ENCODE measurements at regions not wholly inside any gene's neighbourhood (a gene's known extent, or its start where the extent isn't known, plus 50 kb on each side); places are given as distances from the start of the nearest gene placed in this dataset.
"Not testable (repeated sequence)": the region's sequence is repeated elsewhere in the genome, so short reads cannot be mapped to it uniquely, and the experiment has no call there.

- H3K27ac ChIP-seq (ENCODE audit: low read length), result no peak overlapping the region
- no peak overlapping the region for H3K4me3 ChIP-seq (ENCODE audit: low read depth in 1 of 2, low read length in 2 of 2)
- no peaks in the 10 kb centered on the region for H3K4me1 ChIP-seq (ENCODE audit: control insufficient read depth in 1 of 2, insufficient read depth in 2 of 2, low read length in 2 of 2)
- no peaks in the 10 kb centered on the region for H3K9me3 ChIP-seq (ENCODE audit: control insufficient read depth in 1 of 2, low read length in 2 of 2)
- no peaks in the 10 kb centered on the region for H3K36me3 ChIP-seq (ENCODE audit: control insufficient read depth in 1 of 2, insufficient read depth in 2 of 2, low read length in 2 of 2)
- no peaks in the 10 kb centered on the region for H3K27me3 ChIP-seq (ENCODE audit: low read depth, low read length)
These were observed 143.2 kb upstream of the ANK3 start for GRCh38 chr10:60532696-60533468.

- H3K27ac ChIP-seq (ENCODE audit: low read length), result no peak overlapping the region
- H3K27me3 ChIP-seq (ENCODE audit: low read depth, low read length), result no peaks in the 10 kb centered on the region
- no peaks in the 10 kb centered on the region for H3K9me3 ChIP-seq (ENCODE audit: control insufficient read depth in 1 of 2, low read length in 2 of 2)
- no peaks in the 10 kb centered on the region for H3K4me1 ChIP-seq (ENCODE audit: control insufficient read depth in 1 of 2, insufficient read depth in 2 of 2, low read length in 2 of 2)
- H3K4me3 ChIP-seq (ENCODE audit: low read depth in 1 of 2, low read length in 2 of 2), result no peak overlapping the region
- H3K36me3 ChIP-seq (ENCODE audit: control insufficient read depth in 1 of 2, insufficient read depth in 2 of 2, low read length in 2 of 2), result no peaks in the 10 kb centered on the region
These were observed 141.3 kb upstream of the ANK3 start for GRCh38 chr10:60531006-60531405.

- no peaks in the 10 kb centered on the region for H3K9me3 ChIP-seq (ENCODE audit: control insufficient read depth in 1 of 2, low read length in 2 of 2)
- no peaks in the 10 kb centered on the region for H3K36me3 ChIP-seq (ENCODE audit: control insufficient read depth in 1 of 2, insufficient read depth in 2 of 2, low read length in 2 of 2)
- no peak overlapping the region for H3K4me3 ChIP-seq (ENCODE audit: low read depth in 1 of 2, low read length in 2 of 2)
- H3K27ac ChIP-seq (ENCODE audit: low read length), result no peak overlapping the region
- no peaks in the 10 kb centered on the region for H3K27me3 ChIP-seq (ENCODE audit: low read depth, low read length)
- no peaks in the 10 kb centered on the region for H3K4me1 ChIP-seq (ENCODE audit: control insufficient read depth in 1 of 2, insufficient read depth in 2 of 2, low read length in 2 of 2)
These were observed 138.0 kb upstream of the ANK3 start for GRCh38 chr10:60527676-60528075.

- Histone ChIP-seq H3K4me1 (ENCODE audit: control insufficient read depth in 1 of 2, insufficient read depth in 2 of 2, low read length in 2 of 2) (no peaks in the 10 kb centered on the region), H3K9me3 (ENCODE audit: control insufficient read depth in 1 of 2, low read length in 2 of 2) (no peaks in the 10 kb centered on the region), H3K4me3 (ENCODE audit: low read depth in 1 of 2, low read length in 2 of 2) (no peak overlapping the region), H3K27ac (ENCODE audit: low read length) (no peak overlapping the region), H3K36me3 (ENCODE audit: control insufficient read depth in 1 of 2, insufficient read depth in 2 of 2, low read length in 2 of 2) (no peaks in the 10 kb centered on the region), H3K27me3 (ENCODE audit: low read depth, low read length) (no peaks in the 10 kb centered on the region)
These were observed 136.3 kb upstream of the ANK3 start for GRCh38 chr10:60525716-60526585.

- Histone ChIP-seq H3K4me1 (ENCODE audit: control insufficient read depth in 1 of 2, insufficient read depth in 2 of 2, low read length in 2 of 2) (no peaks in the 10 kb centered on the region), H3K4me3 (ENCODE audit: low read depth in 1 of 2, low read length in 2 of 2) (no peak overlapping the region), H3K27ac (ENCODE audit: low read length) (no peak overlapping the region), H3K27me3 (ENCODE audit: low read depth, low read length) (no peaks in the 10 kb centered on the region), H3K9me3 (ENCODE audit: control insufficient read depth in 1 of 2, low read length in 2 of 2) (no peaks in the 10 kb centered on the region), H3K36me3 (ENCODE audit: control insufficient read depth in 1 of 2, insufficient read depth in 2 of 2, low read length in 2 of 2) (no peaks in the 10 kb centered on the region)
These were observed 134.9 kb upstream of the ANK3 start for GRCh38 chr10:60524541-60524940.

GRCh38 chr10:60523371-60523770 lies 133.7 kb upstream of the ANK3 start:
- H3K4me1 ChIP-seq (ENCODE audit: control insufficient read depth in 1 of 2, insufficient read depth in 2 of 2, low read length in 2 of 2); H3K27ac ChIP-seq (ENCODE audit: low read length): not testable (repeated sequence)

GRCh38 chr10:60522617-60523016 lies 132.9 kb upstream of the ANK3 start:
- Histone ChIP-seq H3K27ac (ENCODE audit: low read length) (no peak overlapping the region), H3K4me3 (ENCODE audit: low read depth in 1 of 2, low read length in 2 of 2) (no peak overlapping the region), H3K36me3 (ENCODE audit: control insufficient read depth in 1 of 2, insufficient read depth in 2 of 2, low read length in 2 of 2) (no peaks in the 10 kb centered on the region), H3K4me1 (ENCODE audit: control insufficient read depth in 1 of 2, insufficient read depth in 2 of 2, low read length in 2 of 2) (no peaks in the 10 kb centered on the region), H3K9me3 (ENCODE audit: control insufficient read depth in 1 of 2, low read length in 2 of 2) (no peaks in the 10 kb centered on the region), H3K27me3 (ENCODE audit: low read depth, low read length) (no peaks in the 10 kb centered on the region)

More at GRCh38 chr10:60523371-60523770, 133.7 kb upstream of the ANK3 start:
- not testable (repeated sequence) for H3K9me3 ChIP-seq (ENCODE audit: control insufficient read depth in 1 of 2, low read length in 2 of 2); H3K36me3 ChIP-seq (ENCODE audit: control insufficient read depth in 1 of 2, insufficient read depth in 2 of 2, low read length in 2 of 2); H3K4me3 ChIP-seq (ENCODE audit: low read depth in 1 of 2, low read length in 2 of 2); H3K27me3 ChIP-seq (ENCODE audit: low read depth, low read length)

GRCh38 chr10:60521974-60522405 lies 132.3 kb upstream of the ANK3 start:
- no peak overlapping the region for H3K4me3 ChIP-seq (ENCODE audit: low read depth in 1 of 2, low read length in 2 of 2)
- H3K27ac ChIP-seq (ENCODE audit: low read length), result no peak overlapping the region

GRCh38 chr10:60518745-60519144 lies 129.1 kb upstream of the ANK3 start:
- H3K36me3 ChIP-seq (ENCODE audit: control insufficient read depth in 1 of 2, insufficient read depth in 2 of 2, low read length in 2 of 2), result no peaks in the 10 kb centered on the region
- H3K9me3 ChIP-seq (ENCODE audit: control insufficient read depth in 1 of 2, low read length in 2 of 2), result no peaks in the 10 kb centered on the region
- no peak overlapping the region for H3K4me3 ChIP-seq (ENCODE audit: low read depth in 1 of 2, low read length in 2 of 2)
- H3K27me3 ChIP-seq (ENCODE audit: low read depth, low read length), result no peaks in the 10 kb centered on the region
- H3K4me1 ChIP-seq (ENCODE audit: control insufficient read depth in 1 of 2, insufficient read depth in 2 of 2, low read length in 2 of 2), result no peaks in the 10 kb centered on the region
- H3K27ac ChIP-seq (ENCODE audit: low read length), result no peak overlapping the region

More at GRCh38 chr10:60521974-60522405, 132.3 kb upstream of the ANK3 start:
- H3K27me3 ChIP-seq (ENCODE audit: low read depth, low read length), result no peaks in the 10 kb centered on the region
- H3K9me3 ChIP-seq (ENCODE audit: control insufficient read depth in 1 of 2, low read length in 2 of 2), result no peaks in the 10 kb centered on the region
- no peaks in the 10 kb centered on the region for H3K36me3 ChIP-seq (ENCODE audit: control insufficient read depth in 1 of 2, insufficient read depth in 2 of 2, low read length in 2 of 2)
- H3K4me1 ChIP-seq (ENCODE audit: control insufficient read depth in 1 of 2, insufficient read depth in 2 of 2, low read length in 2 of 2), result no peaks in the 10 kb centered on the region

GRCh38 chr10:60517805-60518204 lies 128.1 kb upstream of the ANK3 start:
- Histone ChIP-seq H3K4me1 (ENCODE audit: control insufficient read depth in 1 of 2, insufficient read depth in 2 of 2, low read length in 2 of 2) (no peaks in the 10 kb centered on the region), H3K27me3 (ENCODE audit: low read depth, low read length) (no peaks in the 10 kb centered on the region), H3K27ac (ENCODE audit: low read length) (no peak overlapping the region), H3K4me3 (ENCODE audit: low read depth in 1 of 2, low read length in 2 of 2) (no peak overlapping the region), H3K9me3 (ENCODE audit: control insufficient read depth in 1 of 2, low read length in 2 of 2) (no peaks in the 10 kb centered on the region), H3K36me3 (ENCODE audit: control insufficient read depth in 1 of 2, insufficient read depth in 2 of 2, low read length in 2 of 2) (no peaks in the 10 kb centered on the region)

- no peaks in the 10 kb centered on the region for H3K9me3 ChIP-seq (ENCODE audit: control insufficient read depth in 1 of 2, low read length in 2 of 2)
- no peak overlapping the region for H3K4me3 ChIP-seq (ENCODE audit: low read depth in 1 of 2, low read length in 2 of 2)
- H3K36me3 ChIP-seq (ENCODE audit: control insufficient read depth in 1 of 2, insufficient read depth in 2 of 2, low read length in 2 of 2), result no peaks in the 10 kb centered on the region
- peaks cover 0 to 8% of the 10 kb centered on the region in 2 donors for H3K4me1 ChIP-seq (ENCODE audit: control insufficient read depth in 1 of 2, insufficient read depth in 2 of 2, low read length in 2 of 2)
- no peak overlapping the region for H3K27ac ChIP-seq (ENCODE audit: low read length)
- H3K27me3 ChIP-seq (ENCODE audit: low read depth, low read length), result no peaks in the 10 kb centered on the region
These were observed 123.6 kb upstream of the ANK3 start for GRCh38 chr10:60513281-60513680.
